ENCODE measurements at regions not wholly inside any gene's neighbourhood (a gene's known extent, or its start where the extent isn't known, plus 50 kb on each side); places are given as distances from the start of the nearest gene placed in this dataset.

DNA sequence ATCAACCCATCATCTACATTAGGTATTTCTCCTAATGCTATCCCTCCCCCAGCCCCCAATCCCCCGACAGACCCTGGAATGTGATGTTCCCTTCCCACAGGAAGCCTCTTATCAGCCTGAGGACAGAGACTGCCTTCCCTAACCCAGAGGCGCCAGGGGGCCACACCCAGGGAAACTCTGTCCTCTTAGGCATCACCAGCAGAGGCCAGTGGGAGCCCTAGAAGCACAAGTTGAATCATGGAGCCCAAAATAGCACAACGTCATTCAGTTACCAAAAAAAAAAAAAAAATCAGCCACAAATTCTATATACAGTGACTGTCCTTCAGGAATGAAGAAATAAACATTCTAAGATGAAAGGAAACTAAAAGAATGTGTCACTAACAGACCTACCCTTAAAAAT is 625.7 kb downstream of the TFAP2A start:
- Histone ChIP-seq H4K20me1 (ENCODE audit: low read length) (no peaks in the 10 kb centered on the region), H3K9ac (ENCODE audit: low read length) (no peak overlapping the region), H3K4me1 (ENCODE audit: insufficient read depth, low read length) (no peaks in the 10 kb centered on the region), H2AFZ (ENCODE audit: low read length) (no peak overlapping the region), H3K27ac (ENCODE audit: low read length) (no peak overlapping the region), H3K4me3 (ENCODE audit: low read length) (no peak overlapping the region), H3K4me2 (ENCODE audit: low read length) (no peak overlapping the region), H3K27me3 (ENCODE audit: low read length) (peaks cover 47% of the 10 kb centered on the region), H3K36me3 (ENCODE audit: low read depth, low read length) (no peaks in the 10 kb centered on the region), H3K79me2 (ENCODE audit: low read length) (no peaks in the 10 kb centered on the region), H3K9me2 (replicated peaks; ENCODE audit: low read length) (no peaks in the 10 kb centered on the region), H3F3A (ENCODE audit: low read length, unreplicated experiment) (no peaks in the 10 kb centered on the region), H3K9me3 (ENCODE audit: low read length) (no peaks in the 10 kb centered on the region)
- TF ChIP-seq EZH2phosphoT487 (IDR thresholded peaks at IDR 0.05; ENCODE audit: borderline replicate concordance, low read length) (no peak), EZH2 (IDR thresholded peaks at IDR 0.05; ENCODE audit: low read length, unreplicated experiment) (no peak)
- TF ChIP-seq, protein P1, sequence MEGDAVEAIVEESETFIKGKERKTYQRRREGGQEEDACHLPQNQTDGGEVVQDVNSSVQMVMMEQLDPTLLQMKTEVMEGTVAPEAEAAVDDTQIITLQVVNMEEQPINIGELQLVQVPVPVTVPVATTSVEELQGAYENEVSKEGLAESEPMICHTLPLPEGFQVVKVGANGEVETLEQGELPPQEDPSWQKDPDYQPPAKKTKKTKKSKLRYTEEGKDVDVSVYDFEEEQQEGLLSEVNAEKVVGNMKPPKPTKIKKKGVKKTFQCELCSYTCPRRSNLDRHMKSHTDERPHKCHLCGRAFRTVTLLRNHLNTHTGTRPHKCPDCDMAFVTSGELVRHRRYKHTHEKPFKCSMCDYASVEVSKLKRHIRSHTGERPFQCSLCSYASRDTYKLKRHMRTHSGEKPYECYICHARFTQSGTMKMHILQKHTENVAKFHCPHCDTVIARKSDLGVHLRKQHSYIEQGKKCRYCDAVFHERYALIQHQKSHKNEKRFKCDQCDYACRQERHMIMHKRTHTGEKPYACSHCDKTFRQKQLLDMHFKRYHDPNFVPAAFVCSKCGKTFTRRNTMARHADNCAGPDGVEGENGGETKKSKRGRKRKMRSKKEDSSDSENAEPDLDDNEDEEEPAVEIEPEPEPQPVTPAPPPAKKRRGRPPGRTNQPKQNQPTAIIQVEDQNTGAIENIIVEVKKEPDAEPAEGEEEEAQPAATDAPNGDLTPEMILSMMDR (conservative IDR thresholded peaks at IDR 0.05; ENCODE audit: low read depth, low read length): no peak
- intact Hi-C loops (cut with micrococcal nuclease): no loop called here
- POLR2A ChIA-PET (ENCODE audit: unreplicated experiment): no interaction called here
- CTCF ChIA-PET: no interaction called here
- ATAC-seq (no peak), DNase-seq (no peak)
- no TSS peak for BruUV-seq (replicated peaks)

DNA sequence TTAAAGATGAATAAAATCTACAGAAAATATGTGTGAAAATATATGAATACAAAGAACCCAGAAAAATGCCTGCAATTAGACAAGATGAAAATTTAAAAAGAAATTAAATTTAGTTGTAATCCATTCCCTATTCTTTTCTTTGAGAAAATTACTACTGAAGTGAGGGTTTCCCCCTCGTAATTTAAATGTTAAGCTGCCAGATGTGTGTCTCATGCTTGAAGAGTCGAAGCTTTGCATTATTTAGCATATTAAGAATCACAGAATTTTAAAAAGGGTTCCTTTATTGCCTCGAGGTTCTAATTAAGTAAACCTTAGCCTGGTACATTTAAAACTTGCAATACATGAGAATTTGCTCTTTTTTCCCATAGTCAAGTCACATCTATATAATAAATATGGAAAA is 630.1 kb downstream of the TFAP2A start:
- no peak for TF ChIP-seq EZH2phosphoT487 (IDR thresholded peaks at IDR 0.05; ENCODE audit: borderline replicate concordance, low read length)
- no peak for TF ChIP-seq EZH2 (IDR thresholded peaks at IDR 0.05; ENCODE audit: low read length, unreplicated experiment)
- TF ChIP-seq, protein P1 (conservative IDR thresholded peaks at IDR 0.05; ENCODE audit: low read depth, low read length): no peak
- Histone ChIP-seq H3K27me3 (ENCODE audit: low read length) (peaks cover 17% of the 10 kb centered on the region), H3K9ac (ENCODE audit: low read length) (no peak overlapping the region), H2AFZ (ENCODE audit: low read length) (no peak overlapping the region), H3K79me2 (ENCODE audit: low read length) (no peaks in the 10 kb centered on the region), H3K4me2 (ENCODE audit: low read length) (no peak overlapping the region), H4K20me1 (ENCODE audit: low read length) (no peaks in the 10 kb centered on the region), H3K9me3 (ENCODE audit: low read length) (no peaks in the 10 kb centered on the region), H3K27ac (ENCODE audit: low read length) (no peak overlapping the region), H3K4me3 (ENCODE audit: low read length) (no peak overlapping the region), H3K36me3 (ENCODE audit: low read depth, low read length) (no peaks in the 10 kb centered on the region), H3F3A (ENCODE audit: low read length, unreplicated experiment) (no peaks in the 10 kb centered on the region), H3K4me1 (ENCODE audit: insufficient read depth, low read length) (no peaks in the 10 kb centered on the region), H3K9me2 (replicated peaks; ENCODE audit: low read length) (no peaks in the 10 kb centered on the region)
- ChIA-PET POLR2A (ENCODE audit: unreplicated experiment) (no interaction called here), CTCF (no interaction called here)
- no TSS peak for BruUV-seq (replicated peaks)
- intact Hi-C loops (cut with micrococcal nuclease): no loop called here
- DNase-seq: no peak
- ATAC-seq: no peak

DNA sequence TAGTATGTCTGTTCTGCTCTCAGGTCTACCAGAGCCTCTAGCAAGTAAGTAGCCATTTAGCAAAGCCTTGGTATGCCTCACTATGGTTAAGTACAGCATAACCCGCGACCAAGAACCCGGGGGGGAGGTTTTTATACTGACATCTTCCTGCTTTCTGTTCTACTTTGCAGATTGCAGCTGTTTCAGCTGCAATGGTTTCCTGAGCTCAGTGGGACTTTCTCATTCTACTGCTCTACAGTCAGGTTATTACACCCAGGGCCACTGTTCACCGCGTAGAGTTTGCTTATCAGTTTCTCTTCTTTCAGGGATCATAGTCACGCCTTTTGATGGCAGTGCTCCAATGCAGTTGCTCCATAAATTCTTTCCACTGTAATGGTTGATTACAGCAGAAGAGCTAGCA is 631.3 kb downstream of the TFAP2A start:
- TF ChIP-seq, protein P1 (conservative IDR thresholded peaks at IDR 0.05; ENCODE audit: low read depth, low read length): no peak
- TF ChIP-seq EZH2 (IDR thresholded peaks at IDR 0.05; ENCODE audit: low read length, unreplicated experiment): no peak
- no peak for TF ChIP-seq EZH2phosphoT487 (IDR thresholded peaks at IDR 0.05; ENCODE audit: borderline replicate concordance, low read length)
- BruUV-seq (replicated peaks): no TSS peak
- H3K4me3 ChIP-seq (ENCODE audit: low read length): no peak overlapping the region
- H3K27ac ChIP-seq (ENCODE audit: low read length): no peak overlapping the region
- peaks cover 17% of the 10 kb centered on the region for H3K27me3 ChIP-seq (ENCODE audit: low read length)
- no peaks in the 10 kb centered on the region for H3K79me2 ChIP-seq (ENCODE audit: low read length)
- no peaks in the 10 kb centered on the region for H3K4me1 ChIP-seq (ENCODE audit: insufficient read depth, low read length)
- no peaks in the 10 kb centered on the region for H3K9me3 ChIP-seq (ENCODE audit: low read length)
- no peaks in the 10 kb centered on the region for H3K36me3 ChIP-seq (ENCODE audit: low read depth, low read length)
- POLR2A ChIA-PET (ENCODE audit: unreplicated experiment): no interaction called here
- CTCF ChIA-PET: interaction anchor here (0.5 kb wide), 1 partner anchor 9 kb away, joined by 3 read pairs; no protein-coding TSS in a partner anchor
- intact Hi-C loops (cut with micrococcal nuclease): no loop called here
- no peak overlapping the region for H3K9ac ChIP-seq (ENCODE audit: low read length)
- no peaks in the 10 kb centered on the region for H4K20me1 ChIP-seq (ENCODE audit: low read length)
- no peak overlapping the region for H3K4me2 ChIP-seq (ENCODE audit: low read length)
- no peak for ATAC-seq
- no peak for DNase-seq
- no peak overlapping the region for H2AFZ ChIP-seq (ENCODE audit: low read length)
- no peaks in the 10 kb centered on the region for H3F3A ChIP-seq (ENCODE audit: low read length, unreplicated experiment)
- H3K9me2 ChIP-seq (replicated peaks; ENCODE audit: low read length): no peaks in the 10 kb centered on the region

Measured in PC-3 (cell line).